ENCODE measurements at regions not wholly inside any gene's neighbourhood (a gene's known extent, or its start where the extent isn't known, plus 50 kb on each side); places are given as distances from the start of the nearest gene placed in this dataset.

DNA sequence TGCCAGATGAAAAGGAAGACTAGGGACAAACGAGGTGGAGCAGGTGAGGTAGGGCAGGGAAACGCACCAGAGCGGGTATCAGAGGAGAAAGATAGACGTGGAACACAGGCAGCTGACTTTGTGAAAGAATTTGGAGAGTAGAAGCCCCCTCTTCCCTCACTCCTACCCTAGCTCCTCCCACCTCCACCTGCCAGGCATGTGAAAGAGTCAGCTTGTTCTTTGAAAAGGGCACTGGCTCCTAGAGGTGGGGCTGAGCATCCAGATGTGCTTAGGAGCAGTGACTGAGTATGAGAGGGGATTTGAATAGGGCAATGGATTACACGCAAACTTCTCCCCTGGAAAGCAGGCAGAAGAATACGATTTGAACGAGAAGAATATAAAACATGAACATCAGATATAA is 174.2 kb upstream of the INHBA start:
- no peak for DNase-seq

DNA sequence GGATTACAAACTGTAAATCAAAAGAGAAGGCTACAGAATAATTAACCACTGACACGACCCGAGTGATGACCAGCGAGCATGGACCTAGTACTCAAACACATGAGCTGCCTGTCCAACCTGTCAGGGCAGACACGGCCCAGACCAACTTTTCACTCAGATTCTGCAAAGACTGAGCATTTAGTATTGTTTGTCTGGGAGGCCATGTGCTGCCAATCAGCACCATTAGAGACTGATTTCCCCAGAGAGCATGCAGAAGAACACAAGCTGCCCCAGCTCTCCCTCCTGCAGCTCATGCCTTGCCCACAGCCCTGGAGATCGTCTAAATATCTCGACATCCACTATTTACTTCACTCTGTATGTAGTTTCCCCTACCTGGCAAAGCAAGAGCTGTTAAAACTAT is 172.6 kb upstream of the INHBA start:
- DNase-seq = no peak

DNA sequence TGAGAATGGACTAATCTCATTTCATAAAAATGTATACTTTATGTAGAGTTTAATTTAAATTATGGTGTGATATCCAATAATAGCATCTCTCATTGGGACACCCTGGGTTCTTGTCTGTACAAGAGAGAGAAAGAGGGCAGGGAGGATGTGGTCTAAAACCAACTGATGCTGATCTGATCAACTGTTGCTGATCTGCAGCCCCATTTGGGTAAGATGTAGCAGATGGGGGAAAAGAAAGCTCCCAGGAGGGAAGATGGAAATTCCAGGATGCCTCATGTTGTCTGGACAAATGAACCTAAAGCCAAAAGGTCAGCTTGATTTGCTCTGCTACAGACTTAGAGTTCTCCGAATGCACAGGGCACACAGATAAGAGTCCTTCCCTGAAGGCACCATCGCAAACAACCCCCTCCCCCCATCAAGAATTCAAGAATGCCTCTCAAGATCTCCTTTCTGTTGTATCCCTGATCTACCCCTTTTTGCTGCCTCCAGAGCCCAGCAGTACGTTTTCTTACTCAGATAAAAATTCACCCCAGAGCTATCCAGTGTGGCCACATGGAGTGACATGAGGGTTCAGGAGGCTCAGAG is 171.4 kb upstream of the INHBA start:
- no peak for DNase-seq

DNA sequence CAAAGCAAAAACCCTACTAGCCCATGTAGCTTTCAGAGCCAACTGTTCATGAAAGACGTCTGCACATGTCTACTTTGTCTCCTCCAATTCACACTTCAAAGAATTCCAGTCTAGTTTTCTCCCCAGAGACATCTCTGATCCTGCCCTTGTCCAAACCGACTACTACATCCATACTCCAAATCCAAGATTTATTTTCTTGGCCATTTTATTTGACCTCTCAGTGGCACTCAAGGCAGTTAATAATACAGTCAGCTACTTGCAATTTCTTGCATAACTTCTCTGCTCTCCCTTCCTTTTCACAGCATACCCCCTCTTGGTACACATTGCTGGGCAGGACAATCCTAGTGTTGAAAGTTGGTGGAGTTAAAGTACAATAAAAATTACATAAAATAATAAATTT is 170.9 kb upstream of the INHBA start:
- DNase-seq = no peak

DNA sequence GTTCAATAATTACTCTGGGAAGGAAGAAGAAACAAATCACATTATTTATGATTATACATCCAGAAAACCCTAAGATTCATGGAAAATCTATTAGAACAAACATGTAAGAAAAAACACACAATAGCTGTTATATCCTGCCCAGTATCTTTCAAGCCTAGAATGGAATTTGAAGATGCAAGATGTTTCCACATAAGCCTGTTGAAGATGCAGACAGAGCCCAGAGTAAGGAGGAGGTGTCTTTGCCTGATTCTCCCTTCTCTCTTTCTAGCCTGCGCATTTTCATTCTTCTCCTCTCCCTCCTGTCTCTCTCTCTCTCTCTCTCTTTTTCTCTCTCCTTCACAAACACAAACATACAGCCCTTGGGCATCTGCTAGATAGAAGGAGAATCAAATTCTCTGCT is 170.1 kb upstream of the INHBA start:
- no peak for DNase-seq

DNA sequence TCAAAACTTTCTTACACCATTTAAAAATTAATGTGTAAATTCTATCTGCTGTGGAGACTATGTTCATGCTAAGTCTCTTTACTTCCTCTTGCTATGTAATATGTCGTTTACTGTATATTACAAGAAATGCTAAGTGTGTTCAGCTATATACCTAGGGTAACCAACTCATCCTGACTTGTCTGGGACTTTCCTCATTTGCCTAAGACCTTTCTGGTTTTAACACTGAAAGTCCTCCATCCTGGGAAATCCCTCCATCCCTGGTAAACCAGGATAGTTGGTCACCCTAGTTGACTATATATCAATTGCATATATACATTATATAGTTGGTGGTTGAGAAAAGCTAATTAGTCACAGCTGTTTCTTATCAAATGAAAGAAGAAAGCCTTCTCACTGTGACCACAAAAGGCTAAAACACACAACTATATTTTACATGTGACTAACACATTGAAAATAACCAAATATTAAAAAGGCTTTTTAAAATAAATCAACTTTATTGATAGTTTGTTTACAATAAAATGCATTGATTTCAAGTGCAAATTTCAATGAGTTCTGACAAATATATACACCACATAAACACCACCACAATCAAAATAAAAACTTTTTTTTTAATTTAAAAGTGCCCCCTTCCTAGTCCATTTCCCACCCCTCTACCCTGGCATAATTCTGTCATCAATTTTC is 167.7 kb upstream of the INHBA start:
- DNase-seq = no peak

DNA sequence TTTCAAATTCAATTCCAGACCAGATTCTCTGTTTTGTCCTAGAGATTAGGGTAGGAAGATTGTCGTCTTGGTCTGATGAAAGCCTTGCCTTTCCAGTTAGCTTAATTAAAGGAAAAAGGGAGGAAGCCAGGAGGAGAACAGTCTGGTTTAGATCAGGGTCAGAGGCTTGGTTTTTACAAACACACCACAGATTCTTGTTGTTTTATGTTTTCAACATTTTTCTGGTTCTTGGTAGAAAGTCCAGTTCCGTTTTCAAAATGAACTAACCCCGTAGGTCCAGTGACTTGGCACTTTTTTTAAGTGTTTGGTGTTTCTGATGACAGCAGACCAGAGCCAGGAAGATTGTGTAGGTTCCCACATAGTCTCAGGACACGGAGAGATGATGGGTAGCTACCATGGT is 167.1 kb upstream of the INHBA start:
- no peak for DNase-seq

DNA sequence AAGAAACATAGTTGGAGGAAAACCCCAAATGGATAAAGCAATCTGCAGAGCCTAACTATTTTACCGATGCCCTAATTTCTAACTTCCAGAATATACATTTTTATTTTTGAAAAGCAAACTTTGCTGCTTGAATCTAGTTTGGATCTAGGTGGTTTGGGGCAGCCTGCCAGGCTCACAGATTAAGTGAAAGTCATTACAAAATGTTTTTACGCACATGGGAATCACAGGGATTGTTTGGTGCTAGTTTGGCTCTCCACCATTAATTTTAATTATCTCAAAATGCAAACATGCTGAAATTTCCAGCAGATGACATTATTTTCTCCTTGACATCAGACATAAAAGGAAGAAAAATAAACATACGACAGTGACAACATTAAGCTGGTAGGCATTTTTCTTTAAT is 166.7 kb upstream of the INHBA start:
- DNase-seq = no peak

DNA sequence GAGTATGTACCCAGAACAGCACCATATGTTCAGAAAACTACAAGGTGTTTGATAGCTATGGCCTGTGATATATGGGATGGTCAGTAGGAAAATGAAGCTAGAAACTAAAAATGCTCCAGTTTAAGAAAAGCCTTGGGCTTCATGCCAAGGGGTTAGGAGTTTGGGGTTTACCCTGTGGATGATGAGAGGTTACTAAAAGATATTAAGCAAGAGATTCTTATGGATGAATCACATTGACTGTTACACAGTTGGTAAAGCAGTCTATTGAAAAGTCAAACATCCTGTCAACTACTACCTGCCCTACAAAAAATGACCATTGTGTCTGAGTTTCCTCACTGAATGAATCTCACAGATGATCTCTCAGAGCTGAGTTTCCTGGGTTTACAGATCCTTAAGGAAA is 166.2 kb upstream of the INHBA start:
- DNase-seq = no peak

DNA sequence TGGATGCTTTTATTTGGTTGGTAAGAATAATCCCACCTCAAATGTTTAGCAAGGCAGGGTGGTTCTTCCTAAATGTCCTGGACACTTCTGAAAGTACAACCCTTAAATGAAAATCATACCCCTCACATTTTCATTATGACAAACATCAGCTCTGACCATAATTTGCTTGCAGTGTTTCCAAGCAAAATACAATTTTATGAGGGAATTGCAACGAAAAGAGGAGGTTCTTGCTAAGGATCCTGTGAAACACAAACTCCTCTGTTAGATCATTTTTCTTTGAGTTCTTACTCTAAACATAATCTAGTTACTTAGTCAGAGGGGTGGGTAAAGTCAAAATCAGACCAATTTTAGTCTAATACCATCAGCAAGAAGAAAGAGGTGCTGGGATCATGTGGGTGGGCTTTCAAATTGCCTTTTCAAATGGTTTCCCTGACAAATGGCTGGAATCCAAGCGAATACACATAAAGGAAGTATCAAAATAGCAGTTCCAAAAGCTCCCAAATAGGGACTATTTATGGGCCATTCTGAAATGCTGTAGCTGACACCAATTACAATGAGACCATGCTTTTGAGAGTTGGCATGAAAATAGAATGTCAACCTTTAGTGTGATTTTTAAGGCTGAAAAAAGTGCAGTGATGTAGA is 164.9 kb upstream of the INHBA start:
- no peak for DNase-seq

DNA sequence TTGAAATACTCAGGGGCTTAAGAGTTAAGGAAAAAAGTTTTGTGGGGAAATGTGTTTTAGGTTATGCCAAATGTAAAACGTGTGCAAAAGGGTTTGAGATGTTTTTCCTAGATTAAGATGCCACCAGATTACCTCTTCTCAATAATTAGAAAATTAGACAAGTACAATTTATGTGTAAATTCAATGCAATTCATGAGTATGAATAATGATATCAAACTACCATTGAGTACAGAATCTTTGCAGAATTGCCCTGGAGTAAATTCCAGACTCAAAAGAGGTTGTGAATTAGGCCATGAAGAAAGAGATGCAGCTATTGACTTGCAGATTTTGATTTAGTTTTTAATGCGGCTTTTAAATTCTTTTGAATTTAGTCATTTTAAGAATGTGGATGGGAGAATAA is 159.4 kb upstream of the INHBA start:
- no peak for DNase-seq

DNA sequence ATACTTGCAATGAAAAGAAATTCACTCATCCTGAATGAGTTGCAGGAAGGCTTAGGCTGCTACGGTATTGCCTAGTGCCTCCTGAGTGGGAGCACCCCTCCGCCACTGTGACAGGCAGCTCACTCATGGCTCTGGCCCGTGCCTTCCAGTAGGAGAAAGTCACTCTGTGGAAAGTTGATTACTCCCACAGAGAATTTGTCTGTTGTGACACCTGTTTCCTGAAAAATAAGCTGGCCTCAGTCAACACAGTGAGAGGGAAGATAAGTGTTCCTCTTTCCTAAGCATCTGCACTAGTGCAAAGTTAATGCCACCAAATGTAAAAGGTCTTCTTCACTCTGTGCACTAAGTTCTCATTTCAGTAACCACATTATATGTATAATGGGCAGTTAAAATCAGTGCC is 158.8 kb upstream of the INHBA start:
- DNase-seq = no peak

DNA sequence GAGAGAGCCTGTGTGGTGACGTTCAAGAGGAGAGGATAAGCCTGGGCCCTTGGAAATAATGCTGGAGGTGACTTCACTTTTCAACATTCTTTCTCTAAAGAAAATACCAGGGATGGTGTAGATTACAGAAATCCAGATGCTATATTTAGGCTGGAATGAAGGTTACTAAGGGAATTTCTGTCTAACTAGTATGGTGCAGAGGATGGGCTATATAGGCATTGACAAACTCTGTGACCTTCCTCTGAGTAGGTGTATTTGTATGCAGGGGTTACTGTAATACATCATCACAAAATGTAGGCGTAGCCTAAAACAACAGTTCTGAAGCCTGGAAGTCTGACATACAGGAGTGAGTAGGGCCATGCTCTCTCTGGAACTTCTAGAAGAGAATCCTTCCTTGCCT is 155.3 kb upstream of the INHBA start:
- no peak for DNase-seq

DNA sequence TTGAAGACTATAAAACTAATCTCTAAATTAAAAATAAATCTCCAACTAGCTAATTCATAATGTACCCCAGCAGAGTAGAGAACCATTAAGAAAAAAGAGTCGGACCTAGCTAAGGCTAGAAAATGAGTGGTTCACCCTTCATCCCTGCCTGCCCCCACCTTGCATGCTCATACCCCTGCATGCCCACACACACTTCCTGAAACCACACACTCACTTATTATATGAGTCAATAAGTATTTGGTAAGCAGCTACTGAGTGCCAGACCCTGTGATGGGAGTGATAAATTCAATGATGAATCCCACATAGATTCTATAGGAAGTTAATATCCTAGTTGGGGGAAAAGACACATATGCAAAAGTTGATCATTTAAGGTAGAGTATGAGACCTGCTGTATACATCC is 152.9 kb upstream of the INHBA start:
- DNase-seq = no peak

DNA sequence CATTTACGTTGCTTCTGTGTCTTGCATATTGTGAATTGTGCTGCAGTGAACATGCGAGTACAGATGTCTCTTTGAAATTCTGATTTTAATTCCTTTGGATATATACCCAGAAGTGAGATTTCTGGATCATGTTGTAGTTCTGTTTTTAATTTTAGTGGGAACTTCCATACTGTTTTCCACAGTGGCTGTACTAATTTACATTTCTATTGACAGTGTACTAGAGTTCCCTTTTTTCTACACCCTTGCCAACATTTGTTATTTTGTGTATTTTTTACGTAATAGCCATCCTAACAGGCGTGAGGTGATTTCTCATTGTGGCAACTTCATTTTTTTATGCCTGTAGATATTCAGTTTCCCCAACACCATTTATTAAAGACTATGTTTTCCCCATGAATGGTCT is 144.7 kb upstream of the INHBA start:
- DNase-seq = no peak

DNA sequence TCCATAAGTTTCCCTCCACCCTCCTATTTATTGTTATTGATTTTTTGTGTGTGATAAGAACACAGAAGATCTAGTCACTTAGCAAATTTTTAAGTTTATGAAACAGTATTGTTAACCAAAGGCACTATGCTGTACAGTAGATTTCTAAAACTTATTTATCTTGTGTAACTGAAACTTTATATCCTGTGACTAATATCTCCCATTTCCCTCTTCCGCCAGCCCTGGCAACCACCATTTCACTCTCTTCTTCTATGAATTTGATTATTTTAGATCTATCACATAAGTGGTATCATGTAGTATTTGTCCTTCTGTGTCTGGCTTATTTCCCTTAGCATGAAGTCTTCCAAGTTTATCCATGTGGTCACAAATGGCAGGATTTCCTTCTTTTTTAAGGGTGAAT is 144.3 kb upstream of the INHBA start:
- no peak for DNase-seq

DNA sequence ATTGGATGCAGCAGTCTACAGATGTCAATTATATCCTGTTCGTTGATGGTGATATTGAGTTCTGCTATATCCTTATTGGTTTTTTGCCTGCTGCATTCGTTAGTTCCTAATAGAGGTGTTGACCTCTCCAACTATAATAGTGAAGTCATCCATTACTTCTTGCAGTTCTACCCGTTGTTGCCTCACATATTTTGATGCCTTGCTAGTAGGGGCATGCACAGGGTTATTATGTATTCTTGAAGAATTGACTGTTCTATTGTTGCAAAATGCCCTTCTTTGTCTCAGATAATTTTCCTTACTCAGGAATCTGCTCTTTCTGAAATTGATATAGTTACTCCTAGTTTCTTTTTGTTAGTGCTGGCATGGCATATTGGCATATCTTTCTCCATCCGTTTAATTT is 140.1 kb upstream of the INHBA start:
- no peak for DNase-seq

DNA sequence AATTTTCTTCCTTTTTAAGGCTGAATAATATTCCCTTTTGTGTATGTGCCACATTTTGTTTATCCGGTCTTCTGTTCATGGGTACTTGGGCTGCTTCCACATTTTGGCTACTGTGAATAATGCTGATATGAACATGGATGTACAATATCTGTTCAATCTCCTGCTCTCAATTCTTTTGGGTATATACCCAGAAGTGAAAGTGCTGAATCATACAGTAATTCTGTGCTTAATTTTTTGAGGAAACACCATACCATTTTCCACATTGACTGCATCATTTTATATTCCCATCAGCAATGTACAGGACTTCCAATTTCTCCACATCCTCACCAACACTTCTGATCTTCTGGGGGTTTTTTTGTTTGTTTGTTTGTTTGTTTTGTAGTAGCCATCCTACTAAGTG is 135.0 kb upstream of the INHBA start:
- no peak for DNase-seq

DNA sequence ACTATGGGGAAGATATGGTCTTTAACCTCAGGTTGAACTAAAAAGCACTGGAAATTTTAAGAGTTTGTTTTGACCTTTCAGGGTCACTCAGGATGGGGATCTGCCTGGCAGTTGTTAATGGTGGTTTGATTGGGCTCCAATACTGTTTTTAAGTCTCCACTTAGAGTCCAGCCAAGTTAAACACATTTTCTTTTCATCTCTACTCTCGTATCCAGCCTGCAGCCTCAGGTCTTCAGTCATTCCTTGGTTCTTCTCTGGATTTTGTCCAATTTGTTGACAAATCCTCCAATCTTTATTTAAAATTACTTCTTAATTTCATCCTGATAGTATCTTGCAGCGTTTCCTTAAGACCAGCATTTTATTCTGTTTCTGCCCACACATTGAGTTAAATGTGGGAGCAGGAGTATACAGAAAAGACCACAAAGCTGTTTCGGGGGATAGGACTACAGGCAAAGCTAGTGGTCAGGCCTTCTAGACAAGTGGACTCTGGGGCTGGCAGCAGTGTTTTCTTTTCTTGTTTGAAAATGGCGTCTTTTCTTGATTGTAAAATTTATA is 133.2 kb upstream of the INHBA start:
- no peak for DNase-seq

DNA sequence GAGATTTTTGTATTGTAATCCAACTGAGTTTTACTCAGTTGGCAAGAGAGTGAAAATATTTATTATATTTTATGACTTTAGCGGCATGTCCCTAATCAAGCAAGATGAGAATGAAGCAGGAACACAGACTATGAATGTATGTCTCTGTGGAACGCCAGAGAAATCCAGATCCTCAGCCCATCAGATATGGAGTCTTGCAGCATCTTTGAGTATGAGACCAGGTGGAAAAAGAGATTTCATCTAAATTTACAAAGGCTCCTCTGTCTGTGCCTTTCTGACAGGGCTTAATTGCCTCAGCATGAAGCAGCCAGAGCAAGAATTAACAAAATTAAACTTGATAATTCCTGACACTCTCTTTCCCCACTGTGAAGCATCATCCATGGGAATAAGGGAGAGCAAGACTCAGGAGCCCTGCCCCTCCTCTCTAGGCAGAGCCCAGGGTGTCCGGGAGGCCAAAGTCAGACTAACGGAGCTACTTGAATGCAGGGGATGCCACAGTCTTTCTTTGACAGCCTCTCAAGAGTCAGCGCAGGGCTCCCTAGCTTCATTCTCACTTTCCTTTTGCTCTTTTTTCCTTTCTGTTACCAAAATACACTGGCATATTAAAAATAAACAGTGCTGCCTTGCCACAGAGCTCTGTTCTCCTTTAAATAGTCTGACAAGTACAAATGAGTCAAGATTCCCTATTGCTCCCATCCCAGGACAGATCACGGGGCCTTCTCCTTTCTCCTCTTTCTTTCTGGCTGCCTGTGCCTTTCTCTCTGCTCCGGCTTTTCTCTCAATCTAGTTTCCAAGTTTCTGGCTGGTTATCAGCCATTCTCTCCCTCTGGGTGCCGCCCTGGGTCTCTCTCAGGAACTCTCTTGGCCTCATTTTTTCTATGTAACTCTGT is 132.2 kb upstream of the INHBA start:
- DNase-seq = no peak

DNA sequence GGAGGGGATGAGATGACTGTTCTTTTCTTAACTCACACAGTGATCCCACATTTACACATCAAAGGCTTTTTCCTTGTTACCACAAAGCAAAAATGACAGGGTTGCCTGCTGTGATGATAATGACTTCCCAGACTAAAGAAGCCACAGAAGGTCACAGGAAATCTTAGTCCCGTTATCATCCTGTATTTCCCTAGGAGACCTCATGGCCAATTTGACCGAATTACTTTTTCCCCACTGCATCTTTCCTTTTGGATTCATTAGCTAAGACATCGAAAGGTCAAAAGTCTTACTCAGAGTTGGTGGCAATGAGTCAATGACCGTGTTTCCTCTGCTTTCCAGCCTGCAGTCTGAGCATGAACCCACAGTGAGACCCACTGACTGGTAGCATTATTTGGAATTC is 130.1 kb upstream of the INHBA start:
- DNase-seq = no peak

DNA sequence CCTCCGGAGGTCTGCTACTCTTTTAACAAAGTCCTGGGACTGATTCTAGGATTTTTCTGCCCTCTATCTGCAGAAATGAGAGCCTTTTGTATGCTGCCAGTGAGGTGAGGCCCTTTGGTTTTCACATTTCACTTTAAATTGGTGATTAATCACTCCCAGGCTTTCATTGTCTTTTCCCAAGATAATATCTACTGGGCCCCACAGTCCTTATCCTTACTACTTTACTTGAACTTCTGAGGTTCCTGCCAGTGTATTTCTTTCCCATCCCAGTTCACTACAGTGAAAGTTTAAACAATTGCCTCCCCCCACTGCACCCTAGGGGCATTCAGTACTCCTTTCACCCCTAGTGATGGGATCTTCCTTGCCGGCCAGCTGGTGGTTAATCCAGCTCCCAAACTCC is 127.4 kb upstream of the INHBA start:
- DNase-seq = no peak

DNA sequence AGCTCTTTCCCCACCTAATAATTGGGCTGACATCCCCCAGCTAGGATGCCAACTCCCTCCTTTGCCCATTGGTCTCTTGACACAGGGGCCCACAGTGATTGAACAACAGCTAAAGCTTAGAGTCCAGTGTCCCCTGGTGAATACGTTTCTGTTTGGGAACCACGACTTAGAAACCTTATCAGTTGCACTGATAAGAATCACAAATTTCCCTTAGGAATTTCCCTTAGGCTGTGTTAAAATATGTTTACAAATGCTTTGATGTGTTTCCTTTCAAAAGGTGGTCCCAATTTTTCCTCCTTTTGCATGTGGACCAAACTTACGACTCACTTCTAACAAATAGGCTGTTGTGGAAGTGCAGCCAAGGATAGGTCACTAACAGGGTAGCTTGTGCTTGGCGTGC is 126.0 kb upstream of the INHBA start:
- DNase-seq = no peak
